ENCODE measurements at regions not wholly inside any gene's neighbourhood (a gene's known extent, or its start where the extent isn't known, plus 50 kb on each side); places are given as distances from the start of the nearest gene placed in this dataset.

GRCh38 chr10:130647341-130647740 lies 511.1 kb downstream of the GLRX3 start:
- H2BK5ac ChIP-seq (ENCODE audit: insufficient read length, low read length): no peak overlapping the region
- Mint-ChIP-seq H3K4me1 (peaks cover 2% of the 10 kb centered on the region in 2 experiments; a peak in 2 of 4 replicates), H3K27ac (no peak overlapping the region), H3K4me3 (no peak overlapping the region), H3K27me3 (ENCODE audit: low read depth) (no peaks in the 10 kb centered on the region), H3K36me3 (ENCODE audit: insufficient read depth in 1 of 3, low read depth in 3 of 3) (no peaks in the 10 kb centered on the region), H3K9me3 (no peaks in the 10 kb centered on the region)
- H3K14ac ChIP-seq (ENCODE audit: insufficient read depth, low read length): no peak overlapping the region
- no peak for TF ChIP-seq CTCF (conservative IDR thresholded peaks at IDR 0.05)
- no peak overlapping the region for H3K18ac ChIP-seq (ENCODE audit: insufficient read length, low read depth, low read length)
- WGBS (ENCODE audit: extremely low coverage, insufficient read length, low lambda C conversion rate): no CpG with 5 or more reads among the region's 6 CpGs
- H3K9me3 ChIP-seq (ENCODE audit: control insufficient read depth, low read depth, low read length): no peaks in the 10 kb centered on the region
- no peak overlapping the region for H4K8ac ChIP-seq (replicated peaks; ENCODE audit: insufficient read length, low read depth, low read length)
- H3K27ac ChIP-seq (ENCODE audit: insufficient read length, low read depth, low read length): no peak overlapping the region
- H2AK5ac ChIP-seq (ENCODE audit: insufficient read length, low read length): no peak overlapping the region
- no peaks in the 10 kb centered on the region for H3K79me1 ChIP-seq (ENCODE audit: insufficient read depth, low read depth, low read length, poor library complexity, severe bottlenecking)
- no peaks in the 10 kb centered on the region for H3K27me3 ChIP-seq (ENCODE audit: insufficient read depth, low read length)
- no peak overlapping the region for H3K4me2 ChIP-seq (ENCODE audit: insufficient read depth, insufficient read length, low read length)
- no peak overlapping the region for H3K23ac ChIP-seq (ENCODE audit: insufficient read length, low read depth, low read length)
- H3K23me2 ChIP-seq (ENCODE audit: insufficient read length, low read depth, low read length, poor library complexity, severe bottlenecking): no peaks in the 10 kb centered on the region
- H2AFZ ChIP-seq (ENCODE audit: low read length): no peak overlapping the region
- H2BK20ac ChIP-seq (ENCODE audit: low read depth, low read length, poor library complexity, severe bottlenecking): no peak overlapping the region
- no peak overlapping the region for H3T11ph ChIP-seq (ENCODE audit: low read length)
- no peak overlapping the region for H4K91ac ChIP-seq (ENCODE audit: insufficient read length, low read depth, low read length)
- no peak overlapping the region for H3K9ac ChIP-seq (ENCODE audit: extremely low read depth, insufficient read length, low read length)
- H3K56ac ChIP-seq (ENCODE audit: insufficient read length, low read depth, low read length): no peak overlapping the region
- H2BK12ac ChIP-seq (ENCODE audit: insufficient read length, low read depth, low read length): no peak overlapping the region
- no peak overlapping the region for H3K4ac ChIP-seq (ENCODE audit: low read depth, low read length)
- no peak overlapping the region for H4K5ac ChIP-seq (ENCODE audit: insufficient read length, low read depth, low read length)
- no peaks in the 10 kb centered on the region for H3K4me1 ChIP-seq (ENCODE audit: insufficient read depth, low read length)
- H2BK15ac ChIP-seq (ENCODE audit: low read depth, low read length): no peak overlapping the region
- no peaks in the 10 kb centered on the region for H3K79me2 ChIP-seq (ENCODE audit: insufficient read depth, low read length)
- no peak for DNase-seq
- H4K20me1 ChIP-seq (ENCODE audit: control insufficient read depth, insufficient read depth, insufficient read length): no peaks in the 10 kb centered on the region
- no peak overlapping the region for H2BK120ac ChIP-seq (ENCODE audit: low read depth, low read length, poor library complexity, severe bottlenecking)

Measured in H9 (cell line).